Tibial artery (tissue), 4 donors: ENCODE measurements at regions not wholly inside any gene's neighbourhood (a gene's known extent, or its start where the extent isn't known, plus 50 kb on each side); places are given as distances from the start of the nearest gene placed in this dataset.

ENCODE experiments used
- DNase-seq, 2 donors: peaks; one replicate each; pipeline ENCODE4 v3.0.0-alpha.2; 2019
- H3K27ac ChIP-seq, 2 donors: fragments of 200-600 bp; sonication (generic) in 1 of 2; 1 replicate in 1 of 2; 2 replicates in 1 of 2; pipeline ENCODE4 v1.5.1; 2018 to 2019; ENCODE audit warnings: mild to moderate bottlenecking in 1 of 2
- H3K27me3 ChIP-seq, 2 donors: fragments of 200-600 bp; sonication (generic) in 1 of 2; one replicate each; pipeline versions ENCODE4 v1.5.1 to v1.6.0; 2016 to 2019
- H3K36me3 ChIP-seq, 3 donors: fragments of 200-600 bp; sonication (generic) in 2 of 3; one replicate each; pipeline ENCODE4 v1.5.1; 2016 to 2019; ENCODE audit warnings: mild to moderate bottlenecking in 2 of 3
- H3K4me1 ChIP-seq, 4 donors: fragments of 200-600 bp; sonication (generic) in 2 of 4; 1 replicate in 3 of 4; 2 replicates in 1 of 4; pipeline ENCODE4 v1.5.1; 2016 to 2019
- H3K4me3 ChIP-seq, 2 donors: fragments of 200-600 bp; sonication (generic) in 1 of 2; 1 replicate in 1 of 2; 2 replicates in 1 of 2; pipeline ENCODE4 v1.5.1; 2018 to 2019; ENCODE audit warnings: mild to moderate bottlenecking in 2 of 2
- H3K9me3 ChIP-seq, 3 donors: fragments of 200-600 bp; sonication (generic) in 1 of 3; one replicate each; pipeline ENCODE4 v1.5.1; 2016 to 2019
- intact Hi-C: fragments of 100-400 bp; cut with DNase I; formaldehyde crosslinking; loops from one replicate; pipeline ENCODE4 v1.15.0; 2023; ENCODE audit warnings: low total_unique reads
- TF ChIP-seq, protein P1 (sequence below), 2 experiments: fragments of 200-600 bp in 1 of 2; fragments of 450-650 bp in 1 of 2; IDR thresholded peaks; one replicate each; pipeline ENCODE4 v1.5.1; 2017 to 2019; ENCODE audit warnings: antibody characterized with exemption in 2 of 2, mild to moderate bottlenecking in 1 of 2, moderate library complexity in 1 of 2

GRCh38 chr1:170296211-170296610 is 150.5 kb downstream of the NTMT2 start:
- no peaks in the 10 kb centered on the region for H3K27me3 ChIP-seq
- TF ChIP-seq, protein P1, sequence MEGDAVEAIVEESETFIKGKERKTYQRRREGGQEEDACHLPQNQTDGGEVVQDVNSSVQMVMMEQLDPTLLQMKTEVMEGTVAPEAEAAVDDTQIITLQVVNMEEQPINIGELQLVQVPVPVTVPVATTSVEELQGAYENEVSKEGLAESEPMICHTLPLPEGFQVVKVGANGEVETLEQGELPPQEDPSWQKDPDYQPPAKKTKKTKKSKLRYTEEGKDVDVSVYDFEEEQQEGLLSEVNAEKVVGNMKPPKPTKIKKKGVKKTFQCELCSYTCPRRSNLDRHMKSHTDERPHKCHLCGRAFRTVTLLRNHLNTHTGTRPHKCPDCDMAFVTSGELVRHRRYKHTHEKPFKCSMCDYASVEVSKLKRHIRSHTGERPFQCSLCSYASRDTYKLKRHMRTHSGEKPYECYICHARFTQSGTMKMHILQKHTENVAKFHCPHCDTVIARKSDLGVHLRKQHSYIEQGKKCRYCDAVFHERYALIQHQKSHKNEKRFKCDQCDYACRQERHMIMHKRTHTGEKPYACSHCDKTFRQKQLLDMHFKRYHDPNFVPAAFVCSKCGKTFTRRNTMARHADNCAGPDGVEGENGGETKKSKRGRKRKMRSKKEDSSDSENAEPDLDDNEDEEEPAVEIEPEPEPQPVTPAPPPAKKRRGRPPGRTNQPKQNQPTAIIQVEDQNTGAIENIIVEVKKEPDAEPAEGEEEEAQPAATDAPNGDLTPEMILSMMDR (IDR thresholded peaks at IDR 0.05): no peak
- H3K36me3 ChIP-seq: no peaks in the 10 kb centered on the region
- intact Hi-C loops: no loop called here
- no peak overlapping the region for H3K4me3 ChIP-seq
- H3K27ac ChIP-seq: no peak overlapping the region
- H3K4me1 ChIP-seq: peaks cover 0 to 4% (median 0%) of the 10 kb centered on the region in 4 donors
- H3K9me3 ChIP-seq: no peaks in the 10 kb centered on the region
- DNase-seq: no peak

DNA sequence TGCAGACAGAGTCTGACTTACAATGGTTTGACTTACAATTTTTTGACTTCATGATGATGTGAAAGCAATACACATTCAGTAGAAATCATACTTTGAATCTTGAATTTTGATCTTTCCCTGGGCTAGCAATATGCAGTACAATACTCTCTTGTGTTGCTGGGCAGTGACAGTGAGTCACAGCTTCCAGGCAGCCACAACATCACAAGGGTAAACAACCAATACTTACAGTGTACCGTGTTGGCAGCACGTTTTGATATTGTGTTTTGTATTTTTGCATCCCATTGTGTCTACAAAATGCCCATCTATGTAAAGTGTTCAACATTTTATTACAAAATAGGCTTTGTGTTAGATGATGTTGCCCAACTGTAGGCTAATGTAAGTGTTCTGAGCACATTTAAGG is 150.9 kb downstream of the NTMT2 start:
- no peak for DNase-seq

DNA sequence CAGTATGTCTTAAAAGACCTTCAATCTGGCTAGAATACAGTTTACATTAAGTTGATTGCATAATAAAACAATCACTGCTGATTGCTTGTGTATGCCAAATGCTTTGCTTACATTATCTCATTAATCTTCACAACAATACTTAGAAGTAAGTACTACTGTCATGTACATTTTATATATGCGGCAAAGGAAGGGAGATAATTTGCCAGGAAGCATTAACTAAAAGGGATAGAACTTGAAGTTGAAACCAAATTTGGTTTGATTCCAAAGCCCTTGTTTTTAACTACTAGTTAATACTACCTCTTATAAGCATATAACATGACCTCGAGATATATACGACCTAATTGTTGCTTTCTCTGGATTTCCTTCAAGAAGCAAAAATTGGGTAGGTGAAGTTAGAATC is 155.8 kb downstream of the NTMT2 start:
- Histone ChIP-seq H3K36me3 (no peaks in the 10 kb centered on the region), H3K4me3 (no peak overlapping the region), H3K27ac (no peak overlapping the region), H3K4me1 (peaks cover 0 to 33% (median 10%) of the 10 kb centered on the region in 4 donors), H3K27me3 (no peaks in the 10 kb centered on the region), H3K9me3 (no peaks in the 10 kb centered on the region)
- DNase-seq: no peak
- TF ChIP-seq, protein P1 (IDR thresholded peaks at IDR 0.05): no peak
- intact Hi-C loops: no loop called here

More for the DNA sequence above, 150.9 kb downstream of the NTMT2 start:
- Histone ChIP-seq H3K27ac (no peak overlapping the region), H3K4me1 (peaks cover 0 to 4% (median 0%) of the 10 kb centered on the region in 4 donors), H3K9me3 (no peaks in the 10 kb centered on the region), H3K36me3 (no peaks in the 10 kb centered on the region), H3K27me3 (no peaks in the 10 kb centered on the region), H3K4me3 (no peak overlapping the region)
- TF ChIP-seq, protein P1 (IDR thresholded peaks at IDR 0.05): no peak
- intact Hi-C loops: no loop called here

- TF ChIP-seq, protein P1 (IDR thresholded peaks at IDR 0.05): no peak
- Histone ChIP-seq H3K4me3 (no peak overlapping the region), H3K27me3 (no peaks in the 10 kb centered on the region), H3K4me1 (peaks cover 0 to 48% (median 20%) of the 10 kb centered on the region in 4 donors), H3K27ac (peak overlapping the region in 1 of 2 donors; percentile 16), H3K9me3 (no peaks in the 10 kb centered on the region), H3K36me3 (no peaks in the 10 kb centered on the region)
- intact Hi-C loops: no loop called here
- DNase-seq: no peak
Observed at GRCh38 chr1:170303034-170303433, 157.3 kb downstream of the NTMT2 start.

DNA sequence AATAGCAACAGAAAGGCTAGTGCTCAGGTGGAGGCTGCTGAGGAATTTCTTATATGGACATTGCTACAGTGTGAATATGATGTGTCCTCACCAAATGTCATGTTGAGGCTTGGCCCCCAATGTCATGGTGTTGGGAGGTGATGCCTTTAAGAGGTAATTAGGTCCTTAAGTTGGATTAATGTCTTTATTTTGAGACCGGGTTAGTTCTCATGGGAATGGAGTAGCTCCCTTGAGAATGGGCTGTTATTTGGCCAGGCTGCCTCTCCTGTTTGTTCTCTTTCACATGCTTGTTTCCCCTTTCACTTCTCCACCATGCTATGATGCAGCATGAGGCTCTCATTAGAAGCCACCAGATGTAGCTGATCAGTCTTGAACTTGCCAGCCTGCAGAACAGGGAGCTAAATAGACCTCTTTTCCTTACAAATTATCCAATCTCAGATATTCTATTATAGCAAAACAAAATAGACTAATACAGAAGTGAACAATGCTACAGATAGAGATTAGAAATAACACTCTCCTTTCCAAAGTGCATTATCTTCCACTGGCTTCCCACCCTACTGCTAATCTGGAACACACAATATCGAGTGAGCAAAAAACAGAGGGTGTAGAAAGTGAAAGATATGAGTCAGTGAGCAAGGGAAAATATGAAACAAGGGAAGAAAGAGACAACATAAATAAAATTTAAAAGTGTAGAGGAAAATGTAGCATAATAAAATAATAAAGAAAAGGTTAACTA is 160.2 kb downstream of the NTMT2 start:
- Histone ChIP-seq H3K27me3 (no peaks in the 10 kb centered on the region), H3K27ac (peak overlapping the region; percentile 63 to 68), H3K9me3 (no peaks in the 10 kb centered on the region), H3K4me1 (peaks cover 0 to 76% (median 37%) of the 10 kb centered on the region in 4 donors), H3K4me3 (no peak overlapping the region), H3K36me3 (no peaks in the 10 kb centered on the region)
- intact Hi-C loops: no loop called here
- DNase-seq: no peak
- TF ChIP-seq, protein P1 (IDR thresholded peaks at IDR 0.05): no peak
